GM12878 (cell line): ENCODE measurements at regions not wholly inside any gene's neighbourhood (a gene's known extent, or its start where the extent isn't known, plus 50 kb on each side); places are given as distances from the start of the nearest gene placed in this dataset.

ENCODE experiments used
- ATAC-seq: fragments of 200-7000 bp; cut with Tn5 transposase; 3 replicates; pipeline ENCODE4 v1.9.1; 2020; ENCODE audit warnings: mild to moderate bottlenecking, moderate library complexity
- BruUV-seq: library from RNA; stranded (reverse); fragments of 400-500 nt; replicated peaks from 2 replicates; lab custom pipeline; 2021; lab: Mats Ljungman, UMichigan
- CTCF ChIA-PET: fragments of 300-600 bp; sonication (Branson Sonifier 250); formaldehyde crosslinking; extraction: SDS; loops from one replicate; lab custom pipeline; 2021; ENCODE audit warnings: inconsistent platforms; lab: Yijun Ruan, JAX
- POLR2A ChIA-PET: fragments of 350-600 bp; formaldehyde crosslinking; extraction: SDS; loops from one replicate; lab custom pipeline; 2021; ENCODE audit warnings: inconsistent platforms; lab: Charles Lee
- RAD21 ChIA-PET: fragments of 300-600 bp; sonication (Branson Sonifier 250); formaldehyde crosslinking; loops from one replicate; lab custom pipeline; 2023; ENCODE audit warnings: antibody characterized with exemption; ENCODE audit not compliant: unreplicated experiment; lab: Charles Lee
- SMC1A ChIA-PET: fragments of 300-600 bp; sonication (Branson Sonifier 250); formaldehyde crosslinking; loops from one replicate; lab custom pipeline; 2023; ENCODE audit not compliant: unreplicated experiment, uncharacterized antibody; lab: Charles Lee
- DNase-seq: peaks from one replicate; pipeline ENCODE4 v3.0.0-alpha.2; 2011; ENCODE audit warnings: low read depth, low spot score
- FAIRE-seq: peaks from 3 replicates; lab custom pipeline; 2011; peaks lifted over from hg19 to GRCh38; lab: Jason Lieb, UNC
- H2AFZ ChIP-seq: 2 replicates; pipeline ENCODE4 v1.6.0; 2011; ENCODE audit warnings: low read depth, low read length, control low read depth; ENCODE audit not compliant: control insufficient read depth
- H3K27ac ChIP-seq: 2 replicates; pipeline ENCODE4 v1.5.1; 2011; ENCODE audit warnings: control low read depth; ENCODE audit not compliant: control insufficient read depth, insufficient read depth
- H3K27me3 ChIP-seq, 2 experiments: replicated peaks in 1 of 2; 2 replicates each; pipeline versions ENCODE4 v1.6.0 to v1.6.1; 2011; ENCODE audit warnings: low read length in 1 of 2; ENCODE audit not compliant: control insufficient read depth in 2 of 2, insufficient read depth in 2 of 2
- H3K36me3 ChIP-seq, 2 experiments: 2 replicates each; pipeline ENCODE4 v1.5.1; 2011; ENCODE audit warnings: low read length in 1 of 2; ENCODE audit not compliant: control insufficient read depth in 2 of 2, insufficient read depth in 2 of 2
- H3K4me1 ChIP-seq: 2 replicates; pipeline ENCODE4 v1.6.1; 2011; ENCODE audit warnings: mild to moderate bottlenecking, low read length, moderate library complexity, mixed read lengths; ENCODE audit not compliant: control insufficient read depth, insufficient read depth
- H3K4me2 ChIP-seq: 2 replicates; pipeline ENCODE4 v1.6.0; 2011; ENCODE audit warnings: control low read depth; ENCODE audit not compliant: control insufficient read depth, insufficient read depth
- H3K4me3 ChIP-seq: fragments of 200-600 bp; sonication (generic); 2 replicates; pipeline ENCODE4 v1.5.1; 2016
- H3K79me2 ChIP-seq: 2 replicates; pipeline ENCODE4 v1.6.0; 2011; ENCODE audit warnings: low read length; ENCODE audit not compliant: control insufficient read depth, insufficient read depth
- H3K9ac ChIP-seq: 2 replicates; pipeline ENCODE4 v1.8.0; 2011; ENCODE audit warnings: low read length, control low read depth, mixed read lengths; ENCODE audit not compliant: control insufficient read depth, insufficient read depth
- H3K9me3 ChIP-seq: replicated peaks from 3 replicates; pipeline ENCODE4 v1.5.1; 2011; ENCODE audit warnings: mild to moderate bottlenecking, low read length; ENCODE audit not compliant: control insufficient read depth, insufficient read depth
- H4K20me1 ChIP-seq: 2 replicates; pipeline ENCODE4 v1.6.0; 2011; ENCODE audit not compliant: control insufficient read depth, insufficient read depth
- BHLHE40 ChIP-seq, 2 experiments: fragments of 450-650 bp in 1 of 2; IDR thresholded peaks; 2 replicates each; pipeline ENCODE4 v1.6.1; 2011 to 2017; ENCODE audit warnings: low read depth in 2 of 2, borderline replicate concordance in 1 of 2, improper control_type of control experiment in 1 of 2, low read length in 1 of 2, mild to moderate bottlenecking in 1 of 2
- CREB1 ChIP-seq: IDR thresholded peaks from 2 replicates; pipeline ENCODE4 v1.6.1; 2012; ENCODE audit warnings: low read depth, mild to moderate bottlenecking, inconsistent platforms
- ETV6 ChIP-seq, 2 experiments: fragments of 450-650 bp in 1 of 2; IDR thresholded peaks in 1 of 2; conservative IDR thresholded peaks in 1 of 2; 2 replicates each; pipeline ENCODE4 v1.6.1; 2014; ENCODE audit warnings: antibody characterized with exemption in 1 of 2, borderline replicate concordance in 1 of 2, low read depth in 1 of 2, mild to moderate bottlenecking in 1 of 2, moderate library complexity in 1 of 2
- FOXK2 ChIP-seq: fragments of 450-650 bp; IDR thresholded peaks from 2 replicates; pipeline ENCODE4 v1.6.1; 2017; ENCODE audit warnings: mild to moderate bottlenecking, moderate library complexity
- IKZF1 ChIP-seq: fragments of 450-650 bp; conservative IDR thresholded peaks from 2 replicates; pipeline ENCODE4 v1.6.1; 2017; ENCODE audit warnings: antibody characterized with exemption, mild to moderate bottlenecking
- PAX8 ChIP-seq: fragments of 450-650 bp; IDR thresholded peaks from 2 replicates; pipeline ENCODE4 v1.6.1; 2017; ENCODE audit warnings: mild to moderate bottlenecking, moderate library complexity
- RAD51 ChIP-seq: fragments of 450-650 bp; IDR thresholded peaks from 2 replicates; pipeline ENCODE4 v1.6.1; 2016; ENCODE audit warnings: moderate library complexity, mild to moderate bottlenecking, inconsistent platforms
- RFX5 ChIP-seq: IDR thresholded peaks from 2 replicates; pipeline ENCODE4 v1.6.1; 2011; ENCODE audit warnings: low read depth, low read length, improper control_type of control experiment
- SRF ChIP-seq, 2 experiments: IDR thresholded peaks; 2 replicates each; pipeline ENCODE4 v1.6.1; 2011; ENCODE audit warnings: low read depth in 2 of 2, low read length in 2 of 2, mild to moderate bottlenecking in 1 of 2, moderate library complexity in 1 of 2
- TBL1XR1 ChIP-seq: IDR thresholded peaks from 2 replicates; pipeline ENCODE4 v1.6.1; 2012; ENCODE audit warnings: low read depth, low read length, improper control_type of control experiment
- ZNF217 ChIP-seq: fragments of 450-650 bp; IDR thresholded peaks from 2 replicates; pipeline ENCODE4 v1.6.1; 2017; ENCODE audit warnings: antibody characterized with exemption, mild to moderate bottlenecking
- ZNF24 ChIP-seq: fragments of 450-650 bp; IDR thresholded peaks from 2 replicates; pipeline ENCODE4 v1.6.1; 2017; ENCODE audit warnings: antibody characterized with exemption, mild to moderate bottlenecking
- WGBS: methylation state at CpG from one replicate; pipeline ENCODE4 v1.1.6; 2016; ENCODE audit warnings: low lambda C conversion rate; ENCODE audit not compliant: insufficient replicate concordance, insufficient coverage; ENCODE audit errors: missing lambda C conversion rate; 5-methylcytosine and 5-hydroxymethylcytosine counted together
- in situ Hi-C: fragments of 300-500 bp; cut with MboI; formaldehyde crosslinking; loops from 9 replicates; pipeline ENCODE4 v1.14.3; 2018; ENCODE audit warnings: mixed read lengths
- intact Hi-C: fragments of 100-400 bp; cut with micrococcal nuclease; formaldehyde crosslinking; loops from one replicate; pipeline ENCODE4 v1.14.2; 2022; ENCODE audit not compliant: unreplicated experiment
- TF ChIP-seq, protein P1 (sequence below): IDR thresholded peaks from 2 replicates; pipeline ENCODE4 v1.6.1; 2012; ENCODE audit warnings: mild to moderate bottlenecking, low read depth, low read length
- TF ChIP-seq, protein P2 (sequence below): IDR thresholded peaks from 2 replicates; pipeline ENCODE4 v1.6.1; 2012; ENCODE audit warnings: low read depth, low read length, improper control_type of control experiment

GRCh38 chr4:165556383-165556782, 177.6 kb downstream of the CPE start:
- Histone ChIP-seq H2AFZ (no peak overlapping the region), H3K36me3 (no peaks in the 10 kb centered on the region), H3K9me3 (no peaks in the 10 kb centered on the region), H3K4me1 (no peaks in the 10 kb centered on the region), H3K4me2 (no peak overlapping the region), H3K27ac (no peak overlapping the region), H3K27me3 (no peaks in the 10 kb centered on the region), H4K20me1 (no peaks in the 10 kb centered on the region), H3K79me2 (no peaks in the 10 kb centered on the region), H3K4me3 (no peak overlapping the region), H3K9ac (no peak overlapping the region)
- ChIA-PET SMC1A (no interaction called here), POLR2A (no interaction called here), CTCF (interaction anchor here (0.6 kb wide), 1 partner anchor 849 kb away, joined by 3 read pairs; no protein-coding TSS in a partner anchor), RAD21 (no interaction called here)
- WGBS, result 6% methylated on average over 1 of the region's 1 CpG
- no peak for FAIRE-seq
- intact Hi-C loops (no loop called here), in situ Hi-C loops (no loop called here)
- DNase-seq, result no peak
- TF ChIP-seq, protein P1, sequence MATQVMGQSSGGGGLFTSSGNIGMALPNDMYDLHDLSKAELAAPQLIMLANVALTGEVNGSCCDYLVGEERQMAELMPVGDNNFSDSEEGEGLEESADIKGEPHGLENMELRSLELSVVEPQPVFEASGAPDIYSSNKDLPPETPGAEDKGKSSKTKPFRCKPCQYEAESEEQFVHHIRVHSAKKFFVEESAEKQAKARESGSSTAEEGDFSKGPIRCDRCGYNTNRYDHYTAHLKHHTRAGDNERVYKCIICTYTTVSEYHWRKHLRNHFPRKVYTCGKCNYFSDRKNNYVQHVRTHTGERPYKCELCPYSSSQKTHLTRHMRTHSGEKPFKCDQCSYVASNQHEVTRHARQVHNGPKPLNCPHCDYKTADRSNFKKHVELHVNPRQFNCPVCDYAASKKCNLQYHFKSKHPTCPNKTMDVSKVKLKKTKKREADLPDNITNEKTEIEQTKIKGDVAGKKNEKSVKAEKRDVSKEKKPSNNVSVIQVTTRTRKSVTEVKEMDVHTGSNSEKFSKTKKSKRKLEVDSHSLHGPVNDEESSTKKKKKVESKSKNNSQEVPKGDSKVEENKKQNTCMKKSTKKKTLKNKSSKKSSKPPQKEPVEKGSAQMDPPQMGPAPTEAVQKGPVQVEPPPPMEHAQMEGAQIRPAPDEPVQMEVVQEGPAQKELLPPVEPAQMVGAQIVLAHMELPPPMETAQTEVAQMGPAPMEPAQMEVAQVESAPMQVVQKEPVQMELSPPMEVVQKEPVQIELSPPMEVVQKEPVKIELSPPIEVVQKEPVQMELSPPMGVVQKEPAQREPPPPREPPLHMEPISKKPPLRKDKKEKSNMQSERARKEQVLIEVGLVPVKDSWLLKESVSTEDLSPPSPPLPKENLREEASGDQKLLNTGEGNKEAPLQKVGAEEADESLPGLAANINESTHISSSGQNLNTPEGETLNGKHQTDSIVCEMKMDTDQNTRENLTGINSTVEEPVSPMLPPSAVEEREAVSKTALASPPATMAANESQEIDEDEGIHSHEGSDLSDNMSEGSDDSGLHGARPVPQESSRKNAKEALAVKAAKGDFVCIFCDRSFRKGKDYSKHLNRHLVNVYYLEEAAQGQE, result no peak
- no TSS peak for BruUV-seq
- no peak for ATAC-seq

- H2AFZ ChIP-seq, result no peak overlapping the region
- no peaks in the 10 kb centered on the region for H3K4me1 ChIP-seq
- intact Hi-C loops, result no loop called here
- ChIA-PET RAD21 (no interaction called here), CTCF (interaction anchor here (0.6 to 1.2 kb wide), 3 partner anchors 24 to 640 kb away, joined by 3 to 4 read pairs (median 4); no protein-coding TSS in a partner anchor), SMC1A (interaction anchor here (1.0 kb wide), 1 partner anchor 22 kb away, joined by 3 read pairs; no protein-coding TSS in a partner anchor), POLR2A (no interaction called here)
- DNase-seq, result no peak
- no peaks in the 10 kb centered on the region for H3K79me2 ChIP-seq
- no peaks in the 10 kb centered on the region for H3K9me3 ChIP-seq
- BruUV-seq, result no TSS peak
- no peak for FAIRE-seq
- no peak overlapping the region for H3K27ac ChIP-seq
- no peaks in the 10 kb centered on the region for H3K27me3 ChIP-seq
- ATAC-seq, result no peak
- no peaks in the 10 kb centered on the region for H3K36me3 ChIP-seq
- no peak overlapping the region for H3K9ac ChIP-seq
- in situ Hi-C loops, result no loop called here
- H3K4me2 ChIP-seq, result no peak overlapping the region
- H4K20me1 ChIP-seq, result no peaks in the 10 kb centered on the region
- H3K4me3 ChIP-seq, result no peak overlapping the region
- 10% methylated on average over 4 of the region's 4 CpGs for WGBS
- TF ChIP-seq TBL1XR1, result no peak
- TF ChIP-seq IKZF1, result no peak
- TF ChIP-seq CREB1, result no peak
- TF ChIP-seq ZNF217, result no peak
- no peak for TF ChIP-seq RAD51
- no peak for TF ChIP-seq PAX8
- no peak for TF ChIP-seq RFX5
- TF ChIP-seq ETV6 (conservative IDR thresholded peaks at IDR 0.05 in 1 of 2, IDR thresholded peaks at IDR 0.05 in 1 of 2; ENCODE audit: borderline replicate concordance in 1 of 2, low read depth in 1 of 2), result no peak
- no peak for TF ChIP-seq BHLHE40 (IDR thresholded peaks at IDR 0.05; ENCODE audit: borderline replicate concordance in 1 of 2, low read depth in 2 of 2, low read length in 1 of 2)
- no peak for TF ChIP-seq SRF (IDR thresholded peaks at IDR 0.05; ENCODE audit: low read depth in 2 of 2, low read length in 2 of 2)
- TF ChIP-seq ZNF24, result no peak
- no peak for TF ChIP-seq FOXK2
- TF ChIP-seq, protein P2, sequence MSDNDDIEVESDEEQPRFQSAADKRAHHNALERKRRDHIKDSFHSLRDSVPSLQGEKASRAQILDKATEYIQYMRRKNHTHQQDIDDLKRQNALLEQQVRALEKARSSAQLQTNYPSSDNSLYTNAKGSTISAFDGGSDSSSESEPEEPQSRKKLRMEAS, result no peak
Observed at GRCh38 chr4:165560941-165561340, 182.1 kb downstream of the CPE start.
